ENCODE measurements at regions not wholly inside any gene's neighbourhood (a gene's known extent, or its start where the extent isn't known, plus 50 kb on each side); places are given as distances from the start of the nearest gene placed in this dataset.

- no peak for TF ChIP-seq SAP30 (IDR thresholded peaks at IDR 0.05; ENCODE audit: insufficient read depth, insufficient replicate concordance, low read length)
- TF ChIP-seq EZH2 (IDR thresholded peaks at IDR 0.05; ENCODE audit: low read depth, low read length, severe bottlenecking), result no peak
- TF ChIP-seq, protein P1, sequence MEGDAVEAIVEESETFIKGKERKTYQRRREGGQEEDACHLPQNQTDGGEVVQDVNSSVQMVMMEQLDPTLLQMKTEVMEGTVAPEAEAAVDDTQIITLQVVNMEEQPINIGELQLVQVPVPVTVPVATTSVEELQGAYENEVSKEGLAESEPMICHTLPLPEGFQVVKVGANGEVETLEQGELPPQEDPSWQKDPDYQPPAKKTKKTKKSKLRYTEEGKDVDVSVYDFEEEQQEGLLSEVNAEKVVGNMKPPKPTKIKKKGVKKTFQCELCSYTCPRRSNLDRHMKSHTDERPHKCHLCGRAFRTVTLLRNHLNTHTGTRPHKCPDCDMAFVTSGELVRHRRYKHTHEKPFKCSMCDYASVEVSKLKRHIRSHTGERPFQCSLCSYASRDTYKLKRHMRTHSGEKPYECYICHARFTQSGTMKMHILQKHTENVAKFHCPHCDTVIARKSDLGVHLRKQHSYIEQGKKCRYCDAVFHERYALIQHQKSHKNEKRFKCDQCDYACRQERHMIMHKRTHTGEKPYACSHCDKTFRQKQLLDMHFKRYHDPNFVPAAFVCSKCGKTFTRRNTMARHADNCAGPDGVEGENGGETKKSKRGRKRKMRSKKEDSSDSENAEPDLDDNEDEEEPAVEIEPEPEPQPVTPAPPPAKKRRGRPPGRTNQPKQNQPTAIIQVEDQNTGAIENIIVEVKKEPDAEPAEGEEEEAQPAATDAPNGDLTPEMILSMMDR (IDR thresholded peaks at IDR 0.05; ENCODE audit: control extremely low read depth in 1 of 3, insufficient read depth in 1 of 3, low read depth in 1 of 3, low read length in 3 of 3), result no peak
- TF ChIP-seq POLR2AphosphoS5 (IDR thresholded peaks at IDR 0.05; ENCODE audit: low read depth, low read length), result no peak
- no peak for TF ChIP-seq MAX (IDR thresholded peaks at IDR 0.05)
- no peak for TF ChIP-seq CHD2 (IDR thresholded peaks at IDR 0.05; ENCODE audit: low read length)
- no peak for TF ChIP-seq EP300 (IDR thresholded peaks at IDR 0.05; ENCODE audit: borderline replicate concordance in 1 of 2, low read depth in 2 of 2, low read length in 2 of 2)
- TF ChIP-seq JUN (IDR thresholded peaks at IDR 0.05; ENCODE audit: low read depth, low read length), result no peak
- TF ChIP-seq POLR2A (IDR thresholded peaks at IDR 0.05; ENCODE audit: control extremely low read depth in 1 of 2, low read depth in 2 of 2, low read length in 2 of 2), result no peak
- TF ChIP-seq NRF1 (IDR thresholded peaks at IDR 0.05; ENCODE audit: low read depth, low read length), result no peak
These were observed 282.2 kb upstream of the CDH5 start for GRCh38 chr16:66084306-66084705.

Measured in H1 (cell line).